Right atrium auricular region (tissue), 2 donors: ENCODE measurements at regions not wholly inside any gene's neighbourhood (a gene's known extent, or its start where the extent isn't known, plus 50 kb on each side); places are given as distances from the start of the nearest gene placed in this dataset.

Experiments used
- DNase-seq: peaks from one replicate; pipeline ENCODE4 v3.0.0-alpha.2; 2019; ENCODE audit warnings: low spot score
- H3K27ac ChIP-seq, 2 donors: fragments of 200-600 bp; sonication (generic); 1 replicate in 1 of 2; 2 replicates in 1 of 2; pipeline ENCODE4 v1.5.1; 2016 to 2019
- H3K27me3 ChIP-seq, 2 donors: fragments of 200-600 bp; sonication (generic); one replicate each; pipeline versions ENCODE4 v1.5.1 to v1.6.0; 2017 to 2019
- H3K36me3 ChIP-seq: fragments of 200-600 bp; sonication (generic); one replicate; pipeline ENCODE4 v1.5.1; 2016
- H3K4me1 ChIP-seq, 2 donors: fragments of 200-600 bp; sonication (generic); one replicate each; pipeline versions ENCODE4 v1.5.1 to v1.6.0; 2017 to 2019
- H3K4me3 ChIP-seq, 2 donors: fragments of 200-600 bp; sonication (generic); 1 replicate in 1 of 2; 2 replicates in 1 of 2; pipeline ENCODE4 v1.5.1; 2017 to 2019; ENCODE audit warnings: mild to moderate bottlenecking in 1 of 2, moderate library complexity in 1 of 2
- H3K9me3 ChIP-seq, 2 donors: fragments of 200-600 bp; sonication (generic); one replicate each; pipeline ENCODE4 v1.5.1; 2019
- CTCF ChIP-seq, 2 donors: fragments of 200-600 bp; sonication (generic); IDR thresholded peaks; one replicate each; pipeline ENCODE4 v1.5.1; 2019; ENCODE audit warnings: antibody characterized with exemption in 2 of 2

GRCh38 chr2:129726216-129726615 lies 253.2 kb upstream of the RAB6C start:
- H3K36me3 ChIP-seq, result no peaks in the 10 kb centered on the region
- H3K4me1 ChIP-seq, result no peaks in the 10 kb centered on the region
- H3K9me3 ChIP-seq, result no peaks in the 10 kb centered on the region
- H3K4me3 ChIP-seq, result no peak overlapping the region
- no peak for TF ChIP-seq CTCF (IDR thresholded peaks at IDR 0.05)
- peak; percentile 21 for DNase-seq
- H3K27me3 ChIP-seq, result no peaks in the 10 kb centered on the region
- H3K27ac ChIP-seq, result no peak overlapping the region

GRCh38 chr2:129727286-129727685 lies 252.2 kb upstream of the RAB6C start:
- no peaks in the 10 kb centered on the region for H3K4me1 ChIP-seq
- no peaks in the 10 kb centered on the region for H3K9me3 ChIP-seq
- H3K36me3 ChIP-seq, result no peaks in the 10 kb centered on the region
- no peak for TF ChIP-seq CTCF (IDR thresholded peaks at IDR 0.05)
- no peak for DNase-seq
- no peak overlapping the region for H3K27ac ChIP-seq
- no peaks in the 10 kb centered on the region for H3K27me3 ChIP-seq
- no peak overlapping the region for H3K4me3 ChIP-seq

- Histone ChIP-seq H3K9me3 (no peaks in the 10 kb centered on the region), H3K4me3 (no peak overlapping the region), H3K36me3 (no peaks in the 10 kb centered on the region), H3K27ac (no peak overlapping the region), H3K27me3 (no peaks in the 10 kb centered on the region), H3K4me1 (no peaks in the 10 kb centered on the region)
- no peak for TF ChIP-seq CTCF (IDR thresholded peaks at IDR 0.05)
- DNase-seq, result peak; percentile 34
These were observed 251.2 kb upstream of the RAB6C start for GRCh38 chr2:129728035-129728972.

- no peak for TF ChIP-seq CTCF (IDR thresholded peaks at IDR 0.05)
- Histone ChIP-seq H3K27me3 (no peaks in the 10 kb centered on the region), H3K4me3 (no peak overlapping the region), H3K27ac (no peak overlapping the region), H3K36me3 (no peaks in the 10 kb centered on the region), H3K9me3 (no peaks in the 10 kb centered on the region), H3K4me1 (no peaks in the 10 kb centered on the region)
- no peak for DNase-seq
These were observed 250.5 kb upstream of the RAB6C start for GRCh38 chr2:129729011-129729410.

GRCh38 chr2:129729646-129730045 lies 249.8 kb upstream of the RAB6C start:
- TF ChIP-seq CTCF (IDR thresholded peaks at IDR 0.05), result no peak
- no peaks in the 10 kb centered on the region for H3K4me1 ChIP-seq
- no peak overlapping the region for H3K27ac ChIP-seq
- DNase-seq, result peak; percentile 23
- no peak overlapping the region for H3K4me3 ChIP-seq
- no peaks in the 10 kb centered on the region for H3K36me3 ChIP-seq
- no peaks in the 10 kb centered on the region for H3K9me3 ChIP-seq
- H3K27me3 ChIP-seq, result no peaks in the 10 kb centered on the region
